PC-9 (cell line): ENCODE measurements at regions not wholly inside any gene's neighbourhood (a gene's known extent, or its start where the extent isn't known, plus 50 kb on each side); places are given as distances from the start of the nearest gene placed in this dataset.
"Not testable (repeated sequence)": the region's sequence is repeated elsewhere in the genome, so short reads cannot be mapped to it uniquely, and the experiment has no call there.

Experiments used
- BruUV-seq: library from RNA; stranded (reverse); fragments of 400-500 nt; replicated peaks from 2 replicates; lab custom pipeline; 2021; lab: Mats Ljungman, UMichigan
- CTCF ChIA-PET: fragments of 300-600 bp; sonication (Branson Sonifier 250); formaldehyde crosslinking; loops from one replicate; lab custom pipeline; 2022; ENCODE audit warnings: antibody characterized with exemption; lab: Charles Lee
- POLR2A ChIA-PET: fragments of 300-600 bp; sonication (Branson Sonifier 250); formaldehyde crosslinking; loops from one replicate; lab custom pipeline; 2022; ENCODE audit warnings: antibody characterized with exemption; ENCODE audit not compliant: unreplicated experiment; lab: Charles Lee
- DNase-seq, 2 experiments: peaks; one replicate each; pipeline versions ENCODE4 v3.0.0 to v3.0.0-alpha.2; 2015 to 2022; ENCODE audit warnings: mixed read lengths in 1 of 2
- H2AFZ ChIP-seq: fragments of 200-600 bp; sonication (generic); 2 replicates; pipeline ENCODE4 v1.8.1; 2017; ENCODE audit warnings: antibody characterized with exemption
- H3F3A ChIP-seq: fragments of 200-600 bp; sonication (generic); 2 replicates; pipeline ENCODE4 v1.8.1; 2017; ENCODE audit warnings: antibody characterized with exemption, mild to moderate bottlenecking, low read depth; ENCODE audit not compliant: insufficient read depth
- H3K27ac ChIP-seq: fragments of 200-600 bp; sonication (generic); 2 replicates; pipeline ENCODE4 v1.6.1; 2016; ENCODE audit warnings: mixed run types
- H3K27me3 ChIP-seq: fragments of 200-600 bp; sonication (generic); 2 replicates; pipeline ENCODE4 v1.6.1; 2016; ENCODE audit warnings: low read depth, mixed run types; ENCODE audit not compliant: insufficient read depth
- H3K36me3 ChIP-seq: fragments of 200-600 bp; sonication (generic); 2 replicates; pipeline ENCODE4 v1.6.1; 2016; ENCODE audit warnings: low read depth, mixed run types
- H3K4me1 ChIP-seq: fragments of 200-600 bp; sonication (generic); replicated peaks from 2 replicates; pipeline ENCODE4 v1.6.1; 2016; ENCODE audit warnings: mixed run types; ENCODE audit not compliant: insufficient read depth
- H3K4me2 ChIP-seq: fragments of 200-600 bp; sonication (generic); 2 replicates; pipeline ENCODE4 v1.6.1; 2017; ENCODE audit warnings: mixed run types
- H3K4me3 ChIP-seq: fragments of 200-600 bp; sonication (generic); 2 replicates; pipeline ENCODE4 v1.6.1; 2016; ENCODE audit warnings: mixed run types
- H3K79me2 ChIP-seq: fragments of 200-600 bp; sonication (generic); 2 replicates; pipeline ENCODE4 v1.6.1; 2017; ENCODE audit warnings: low read depth, mixed run types
- H3K9me2 ChIP-seq: fragments of 200-600 bp; sonication (generic); 2 replicates; pipeline ENCODE4 v1.8.1; 2017; ENCODE audit warnings: mild to moderate bottlenecking; ENCODE audit not compliant: insufficient read depth
- H3K9me3 ChIP-seq: fragments of 200-600 bp; sonication (generic); 2 replicates; pipeline ENCODE4 v1.8.1; 2016; ENCODE audit warnings: low read depth; ENCODE audit not compliant: insufficient read depth
- H4K20me1 ChIP-seq: fragments of 200-600 bp; sonication (generic); 2 replicates; pipeline ENCODE4 v1.8.1; 2017; ENCODE audit not compliant: insufficient read depth
- CTCF ChIP-seq: fragments of 200-600 bp; sonication (generic); conservative IDR thresholded peaks from 2 replicates; pipeline ENCODE4 v1.6.1; 2017; ENCODE audit warnings: mixed run types, antibody characterized with exemption, mild to moderate bottlenecking, moderate library complexity
- EZH2 ChIP-seq: fragments of 200-600 bp; sonication (generic); IDR thresholded peaks from 2 replicates; pipeline ENCODE4 v1.8.0; 2017; ENCODE audit warnings: antibody characterized with exemption, low read depth
- intact Hi-C: fragments of 100-400 bp; cut with micrococcal nuclease; formaldehyde crosslinking; loops from one replicate; pipeline ENCODE4 v1.10.0; 2022; ENCODE audit not compliant: unreplicated experiment

- no peak for DNase-seq
- POLR2A ChIA-PET, result no interaction called here
- Histone ChIP-seq H3K36me3 (no peaks in the 10 kb centered on the region), H3K9me2 (no peaks in the 10 kb centered on the region), H3K4me1 (no peaks in the 10 kb centered on the region), H2AFZ (no peak overlapping the region), H3K27ac (no peak overlapping the region), H3K9me3 (no peaks in the 10 kb centered on the region), H3F3A (no peaks in the 10 kb centered on the region), H3K79me2 (no peaks in the 10 kb centered on the region), H4K20me1 (no peaks in the 10 kb centered on the region), H3K4me3 (no peak overlapping the region), H3K4me2 (no peak overlapping the region), H3K27me3 (no peaks in the 10 kb centered on the region)
- intact Hi-C loops, result no loop called here
- CTCF ChIA-PET, result no interaction called here
- no peak for TF ChIP-seq CTCF
- no peak for TF ChIP-seq EZH2
- BruUV-seq, result no TSS peak
Measured at GRCh38 chr1:199522338-199522737, 505.2 kb upstream of the NR5A2 start.

- Histone ChIP-seq H3K4me2 (no peak overlapping the region), H2AFZ (no peak overlapping the region), H3K27ac (no peak overlapping the region), H3K36me3 (no peaks in the 10 kb centered on the region), H3F3A (no peaks in the 10 kb centered on the region), H4K20me1 (no peaks in the 10 kb centered on the region), H3K79me2 (no peaks in the 10 kb centered on the region), H3K27me3 (no peaks in the 10 kb centered on the region), H3K4me1 (no peaks in the 10 kb centered on the region), H3K9me3 (no peaks in the 10 kb centered on the region), H3K4me3 (no peak overlapping the region), H3K9me2 (no peaks in the 10 kb centered on the region)
- TF ChIP-seq CTCF (no peak), EZH2 (no peak)
- DNase-seq, result no peak
- intact Hi-C loops, result no loop called here
- CTCF ChIA-PET, result no interaction called here
- BruUV-seq, result no TSS peak
- POLR2A ChIA-PET, result no interaction called here
Measured at GRCh38 chr1:199522936-199523335, 504.6 kb upstream of the NR5A2 start.

- no peaks in the 10 kb centered on the region for H3F3A ChIP-seq
- H3K4me1 ChIP-seq, result no peaks in the 10 kb centered on the region
- ChIA-PET POLR2A (no interaction called here), CTCF (interaction anchor here (1.5 kb wide), 1 partner anchor 107 kb away, joined by 3 read pairs; no protein-coding TSS in a partner anchor)
- H3K9me2 ChIP-seq, result no peaks in the 10 kb centered on the region
- no peak overlapping the region for H3K4me3 ChIP-seq
- H3K79me2 ChIP-seq, result no peaks in the 10 kb centered on the region
- no peaks in the 10 kb centered on the region for H3K36me3 ChIP-seq
- BruUV-seq, result no TSS peak
- TF ChIP-seq CTCF (no peak), EZH2 (no peak)
- H3K9me3 ChIP-seq, result no peaks in the 10 kb centered on the region
- no peak for DNase-seq
- no peak overlapping the region for H2AFZ ChIP-seq
- intact Hi-C loops, result no loop called here
- H3K27ac ChIP-seq, result no peak overlapping the region
- no peaks in the 10 kb centered on the region for H4K20me1 ChIP-seq
- H3K27me3 ChIP-seq, result no peaks in the 10 kb centered on the region
- H3K4me2 ChIP-seq, result no peak overlapping the region
Measured at GRCh38 chr1:199529324-199529723, 498.2 kb upstream of the NR5A2 start.

- H3K36me3 ChIP-seq, H3K4me2 ChIP-seq, H3K4me3 ChIP-seq, H3K9me2 ChIP-seq, H3K9me3 ChIP-seq, H3F3A ChIP-seq, H3K79me2 ChIP-seq, intact Hi-C loops, CTCF ChIA-PET, DNase-seq, H3K27ac ChIP-seq, H2AFZ ChIP-seq, BruUV-seq, H3K27me3 ChIP-seq, POLR2A ChIA-PET, H3K4me1 ChIP-seq, H4K20me1 ChIP-seq: not testable (repeated sequence)
Measured at GRCh38 chr1:199533361-199533760, 494.1 kb upstream of the NR5A2 start.
